GM12878 (cell line): ENCODE measurements at regions not wholly inside any gene's neighbourhood (a gene's known extent, or its start where the extent isn't known, plus 50 kb on each side); places are given as distances from the start of the nearest gene placed in this dataset.

Experiments used
- ATAC-seq: fragments of 200-7000 bp; cut with Tn5 transposase; 3 replicates; pipeline ENCODE4 v1.9.1; 2020; ENCODE audit warnings: mild to moderate bottlenecking, moderate library complexity
- BruUV-seq: library from RNA; stranded (reverse); fragments of 400-500 nt; replicated peaks from 2 replicates; lab custom pipeline; 2021; lab: Mats Ljungman, UMichigan
- CTCF ChIA-PET: fragments of 300-600 bp; sonication (Branson Sonifier 250); formaldehyde crosslinking; extraction: SDS; loops from one replicate; lab custom pipeline; 2021; ENCODE audit warnings: inconsistent platforms; lab: Yijun Ruan, JAX
- POLR2A ChIA-PET: fragments of 350-600 bp; formaldehyde crosslinking; extraction: SDS; loops from one replicate; lab custom pipeline; 2021; ENCODE audit warnings: inconsistent platforms; lab: Charles Lee
- RAD21 ChIA-PET: fragments of 300-600 bp; sonication (Branson Sonifier 250); formaldehyde crosslinking; loops from one replicate; lab custom pipeline; 2023; ENCODE audit warnings: antibody characterized with exemption; ENCODE audit not compliant: unreplicated experiment; lab: Charles Lee
- SMC1A ChIA-PET: fragments of 300-600 bp; sonication (Branson Sonifier 250); formaldehyde crosslinking; loops from one replicate; lab custom pipeline; 2023; ENCODE audit not compliant: unreplicated experiment, uncharacterized antibody; lab: Charles Lee
- DNase-seq: peaks from one replicate; pipeline ENCODE4 v3.0.0-alpha.2; 2011; ENCODE audit warnings: low read depth, low spot score
- FAIRE-seq: peaks from 3 replicates; lab custom pipeline; 2011; peaks lifted over from hg19 to GRCh38; lab: Jason Lieb, UNC
- H2AFZ ChIP-seq: 2 replicates; pipeline ENCODE4 v1.6.0; 2011; ENCODE audit warnings: low read depth, low read length, control low read depth; ENCODE audit not compliant: control insufficient read depth
- H3K27ac ChIP-seq: 2 replicates; pipeline ENCODE4 v1.5.1; 2011; ENCODE audit warnings: control low read depth; ENCODE audit not compliant: control insufficient read depth, insufficient read depth
- H3K27me3 ChIP-seq, 2 experiments: replicated peaks in 1 of 2; 2 replicates each; pipeline versions ENCODE4 v1.6.0 to v1.6.1; 2011; ENCODE audit warnings: low read length in 1 of 2; ENCODE audit not compliant: control insufficient read depth in 2 of 2, insufficient read depth in 2 of 2
- H3K36me3 ChIP-seq, 2 experiments: 2 replicates each; pipeline ENCODE4 v1.5.1; 2011; ENCODE audit warnings: low read length in 1 of 2; ENCODE audit not compliant: control insufficient read depth in 2 of 2, insufficient read depth in 2 of 2
- H3K4me1 ChIP-seq: 2 replicates; pipeline ENCODE4 v1.6.1; 2011; ENCODE audit warnings: mild to moderate bottlenecking, low read length, moderate library complexity, mixed read lengths; ENCODE audit not compliant: control insufficient read depth, insufficient read depth
- H3K4me2 ChIP-seq: 2 replicates; pipeline ENCODE4 v1.6.0; 2011; ENCODE audit warnings: control low read depth; ENCODE audit not compliant: control insufficient read depth, insufficient read depth
- H3K4me3 ChIP-seq: fragments of 200-600 bp; sonication (generic); 2 replicates; pipeline ENCODE4 v1.5.1; 2016
- H3K79me2 ChIP-seq: 2 replicates; pipeline ENCODE4 v1.6.0; 2011; ENCODE audit warnings: low read length; ENCODE audit not compliant: control insufficient read depth, insufficient read depth
- H3K9ac ChIP-seq: 2 replicates; pipeline ENCODE4 v1.8.0; 2011; ENCODE audit warnings: low read length, control low read depth, mixed read lengths; ENCODE audit not compliant: control insufficient read depth, insufficient read depth
- H3K9me3 ChIP-seq: replicated peaks from 3 replicates; pipeline ENCODE4 v1.5.1; 2011; ENCODE audit warnings: mild to moderate bottlenecking, low read length; ENCODE audit not compliant: control insufficient read depth, insufficient read depth
- H4K20me1 ChIP-seq: 2 replicates; pipeline ENCODE4 v1.6.0; 2011; ENCODE audit not compliant: control insufficient read depth, insufficient read depth
- HDGF ChIP-seq: fragments of 450-650 bp; IDR thresholded peaks from 2 replicates; pipeline ENCODE4 v1.6.1; 2016; ENCODE audit warnings: antibody characterized with exemption
- IRF4 ChIP-seq: IDR thresholded peaks from 2 replicates; pipeline ENCODE4 v1.6.1; 2011; ENCODE audit warnings: low read depth, low read length
- LARP7 ChIP-seq: fragments of 450-650 bp; IDR thresholded peaks from 2 replicates; pipeline ENCODE4 v1.6.1; 2017; ENCODE audit warnings: mild to moderate bottlenecking
- NFYA ChIP-seq: IDR thresholded peaks from 2 replicates; pipeline ENCODE4 v1.6.1; 2011; ENCODE audit warnings: low read depth, mild to moderate bottlenecking, low read length, improper control_type of control experiment, borderline replicate concordance
- POLR2A ChIP-seq: IDR thresholded peaks from 2 replicates; pipeline ENCODE4 v1.6.1; 2011; ENCODE audit warnings: low read depth, mild to moderate bottlenecking, low read length
- RB1 ChIP-seq: fragments of 450-650 bp; formaldehyde crosslinking; IDR thresholded peaks from 2 replicates; pipeline ENCODE4 v1.6.1; 2017; ENCODE audit warnings: mild to moderate bottlenecking, borderline replicate concordance
- SKIL ChIP-seq: fragments of 450-650 bp; IDR thresholded peaks from 2 replicates; pipeline ENCODE4 v1.6.1; 2017; ENCODE audit warnings: mild to moderate bottlenecking, low read depth, inconsistent platforms; ENCODE audit not compliant: poor library complexity, severe bottlenecking
- SMAD1 ChIP-seq: fragments of 450-650 bp; IDR thresholded peaks from 2 replicates; pipeline ENCODE4 v1.6.1; 2018; ENCODE audit warnings: mild to moderate bottlenecking, low read depth; ENCODE audit not compliant: partially characterized antibody
- SMC3 ChIP-seq: IDR thresholded peaks from 2 replicates; pipeline ENCODE4 v1.6.1; 2011; ENCODE audit warnings: low read length, improper control_type of control experiment, borderline replicate concordance
- WGBS: methylation state at CpG from one replicate; pipeline ENCODE4 v1.1.6; 2016; ENCODE audit warnings: low lambda C conversion rate; ENCODE audit not compliant: insufficient replicate concordance, insufficient coverage; ENCODE audit errors: missing lambda C conversion rate; 5-methylcytosine and 5-hydroxymethylcytosine counted together
- in situ Hi-C: fragments of 300-500 bp; cut with MboI; formaldehyde crosslinking; loops from 9 replicates; pipeline ENCODE4 v1.14.3; 2018; ENCODE audit warnings: mixed read lengths
- intact Hi-C: fragments of 100-400 bp; cut with micrococcal nuclease; formaldehyde crosslinking; loops from one replicate; pipeline ENCODE4 v1.14.2; 2022; ENCODE audit not compliant: unreplicated experiment

DNA sequence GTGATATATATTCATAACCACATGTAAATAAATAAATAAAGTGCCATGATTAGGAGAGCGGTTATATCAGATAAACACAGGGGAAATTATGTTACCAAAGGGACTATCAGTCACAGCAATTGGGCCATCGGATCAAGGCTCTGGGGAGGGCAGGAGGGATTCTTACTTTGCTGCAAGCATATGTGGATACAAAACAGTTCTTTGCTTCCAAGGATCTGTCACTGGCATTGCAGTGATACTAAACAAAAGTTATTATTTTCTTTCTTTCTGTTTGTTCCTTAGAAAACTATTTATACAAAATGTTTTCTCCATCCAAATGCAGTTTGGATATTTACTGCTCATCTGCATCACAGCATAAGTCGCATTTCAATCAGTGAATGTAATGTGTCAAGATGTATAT lies 188.4 kb upstream of the MGMT start:
- RAD21 ChIA-PET, result no interaction called here
- 13% methylated on average over 3 of the region's 3 CpGs for WGBS
- CTCF ChIA-PET, result no interaction called here
- H3K36me3 ChIP-seq, result no peaks in the 10 kb centered on the region
- DNase-seq, result no peak
- no peak for ATAC-seq
- intact Hi-C loops, result no loop called here
- in situ Hi-C loops, result no loop called here
- SMC1A ChIA-PET, result no interaction called here
- H3K4me2 ChIP-seq, result no peak overlapping the region
- H3K27ac ChIP-seq, result no peak overlapping the region
- no peak for FAIRE-seq
- POLR2A ChIA-PET, result no interaction called here
- no peaks in the 10 kb centered on the region for H3K27me3 ChIP-seq
- H2AFZ ChIP-seq, result no peak overlapping the region
- no peak overlapping the region for H3K4me3 ChIP-seq
- H3K79me2 ChIP-seq, result no peaks in the 10 kb centered on the region
- TF ChIP-seq SKIL (no peak), RB1 (no peak), POLR2A (no peak), NFYA (no peak), SMAD1 (no peak), HDGF (no peak), IRF4 (no peak), LARP7 (no peak), SMC3 (no peak)
- no peaks in the 10 kb centered on the region for H3K9me3 ChIP-seq
- H3K4me1 ChIP-seq, result no peaks in the 10 kb centered on the region
- H3K9ac ChIP-seq, result no peak overlapping the region
- BruUV-seq, result no TSS peak
- no peaks in the 10 kb centered on the region for H4K20me1 ChIP-seq
